Activated CD4-positive, alpha-beta T cell treated with anti-CD3 and anti-CD28 coated beads, Interleukin-2, amount 10 ng/mL, durations not matched to agents 7 days and 5 days (primary cell): ENCODE measurements at regions not wholly inside any gene's neighbourhood (a gene's known extent, or its start where the extent isn't known, plus 50 kb on each side); places are given as distances from the start of the nearest gene placed in this dataset.

Source experiments
- CTCF ChIA-PET: fragments of 350-600 bp; sonication (Branson Sonifier 250); formaldehyde crosslinking; loops from one replicate; lab custom pipeline; 2021; ENCODE audit warnings: antibody characterized with exemption; lab: Charles Lee
- POLR2A ChIA-PET: fragments of 350-600 bp; sonication (Branson Sonifier 250); formaldehyde crosslinking; loops from one replicate; lab custom pipeline; 2021; ENCODE audit warnings: antibody characterized with exemption; lab: Charles Lee
- DNase-seq: peaks from one replicate; pipeline ENCODE4 v3.0.0-alpha.2; 2020
- H3K27ac Mint-ChIP-seq: one replicate; pipeline ENCODE4 v1.8.0; 2021; ENCODE audit warnings: mild to moderate bottlenecking, moderate library complexity, mixed read lengths
- H3K27me3 Mint-ChIP-seq: one replicate; pipeline ENCODE4 v1.8.0; 2021; ENCODE audit warnings: mixed read lengths
- H3K36me3 Mint-ChIP-seq: one replicate; pipeline ENCODE4 v1.8.0; 2021; ENCODE audit warnings: low read depth, mixed read lengths
- H3K4me1 Mint-ChIP-seq: one replicate; pipeline ENCODE4 v1.8.0; 2021; ENCODE audit warnings: mixed read lengths
- H3K4me3 Mint-ChIP-seq: one replicate; pipeline ENCODE4 v1.8.0; 2021; ENCODE audit warnings: mild to moderate bottlenecking, moderate library complexity, mixed read lengths
- H3K9me3 Mint-ChIP-seq: one replicate; pipeline ENCODE4 v1.8.0; 2021; ENCODE audit warnings: mixed read lengths

GRCh38 chr7:11895337-11895736, 63.3 kb upstream of the THSD7A start:
- Mint-ChIP-seq H3K27me3 (no peaks in the 10 kb centered on the region), H3K9me3 (no peaks in the 10 kb centered on the region), H3K36me3 (no peaks in the 10 kb centered on the region), H3K4me3 (no peak overlapping the region), H3K27ac (no peak overlapping the region), H3K4me1 (no peaks in the 10 kb centered on the region)
- no peak for DNase-seq
- ChIA-PET CTCF (no interaction called here), POLR2A (no interaction called here)

- no peak for DNase-seq
- Mint-ChIP-seq H3K36me3 (no peaks in the 10 kb centered on the region), H3K27ac (no peak overlapping the region), H3K27me3 (no peaks in the 10 kb centered on the region), H3K9me3 (no peaks in the 10 kb centered on the region), H3K4me3 (no peak overlapping the region), H3K4me1 (no peaks in the 10 kb centered on the region)
- ChIA-PET CTCF (no interaction called here), POLR2A (no interaction called here)
These were observed 64.7 kb upstream of the THSD7A start for GRCh38 chr7:11896663-11897062.

GRCh38 chr7:11899247-11899646, 67.2 kb upstream of the THSD7A start:
- ChIA-PET POLR2A (no interaction called here), CTCF (no interaction called here)
- DNase-seq: no peak
- Mint-ChIP-seq H3K4me1 (no peaks in the 10 kb centered on the region), H3K9me3 (no peaks in the 10 kb centered on the region), H3K4me3 (no peak overlapping the region), H3K27me3 (no peaks in the 10 kb centered on the region), H3K27ac (no peak overlapping the region), H3K36me3 (no peaks in the 10 kb centered on the region)

- no peak overlapping the region for H3K27ac Mint-ChIP-seq
- no peaks in the 10 kb centered on the region for H3K36me3 Mint-ChIP-seq
- POLR2A ChIA-PET: no interaction called here
- H3K4me1 Mint-ChIP-seq: no peaks in the 10 kb centered on the region
- no peaks in the 10 kb centered on the region for H3K27me3 Mint-ChIP-seq
- no peak overlapping the region for H3K4me3 Mint-ChIP-seq
- H3K9me3 Mint-ChIP-seq: no peaks in the 10 kb centered on the region
- DNase-seq: no peak
- CTCF ChIA-PET: no interaction called here
These were observed 78.3 kb upstream of the THSD7A start for GRCh38 chr7:11910253-11910652.

GRCh38 chr7:11911900-11912299, 79.9 kb upstream of the THSD7A start:
- CTCF ChIA-PET: no interaction called here
- H3K9me3 Mint-ChIP-seq: no peaks in the 10 kb centered on the region
- POLR2A ChIA-PET: no interaction called here
- H3K27me3 Mint-ChIP-seq: no peaks in the 10 kb centered on the region
- H3K36me3 Mint-ChIP-seq: no peaks in the 10 kb centered on the region
- no peak overlapping the region for H3K27ac Mint-ChIP-seq
- DNase-seq: no peak
- H3K4me1 Mint-ChIP-seq: no peaks in the 10 kb centered on the region
- no peak overlapping the region for H3K4me3 Mint-ChIP-seq

GRCh38 chr7:11914645-11915044, 82.6 kb upstream of the THSD7A start:
- Mint-ChIP-seq H3K4me3 (no peak overlapping the region), H3K9me3 (no peaks in the 10 kb centered on the region), H3K27ac (no peak overlapping the region), H3K36me3 (no peaks in the 10 kb centered on the region), H3K4me1 (no peaks in the 10 kb centered on the region), H3K27me3 (no peaks in the 10 kb centered on the region)
- DNase-seq: no peak
- ChIA-PET CTCF (no interaction called here), POLR2A (no interaction called here)

GRCh38 chr7:11923376-11923930, 91.5 kb upstream of the THSD7A start:
- ChIA-PET POLR2A (no interaction called here), CTCF (no interaction called here)
- no peaks in the 10 kb centered on the region for H3K27me3 Mint-ChIP-seq
- H3K9me3 Mint-ChIP-seq: no peaks in the 10 kb centered on the region
- no peak overlapping the region for H3K27ac Mint-ChIP-seq
- H3K4me3 Mint-ChIP-seq: no peak overlapping the region
- no peaks in the 10 kb centered on the region for H3K4me1 Mint-ChIP-seq
- no peaks in the 10 kb centered on the region for H3K36me3 Mint-ChIP-seq
- no peak for DNase-seq

GRCh38 chr7:11931307-11931706, 99.3 kb upstream of the THSD7A start:
- H3K27me3 Mint-ChIP-seq: no peaks in the 10 kb centered on the region
- ChIA-PET CTCF (no interaction called here), POLR2A (no interaction called here)
- H3K27ac Mint-ChIP-seq: no peak overlapping the region
- no peaks in the 10 kb centered on the region for H3K4me1 Mint-ChIP-seq
- H3K36me3 Mint-ChIP-seq: no peaks in the 10 kb centered on the region
- DNase-seq: no peak
- no peaks in the 10 kb centered on the region for H3K9me3 Mint-ChIP-seq
- no peak overlapping the region for H3K4me3 Mint-ChIP-seq

GRCh38 chr7:11934796-11935195, 102.8 kb upstream of the THSD7A start:
- H3K36me3 Mint-ChIP-seq: no peaks in the 10 kb centered on the region
- no peak for DNase-seq
- no peaks in the 10 kb centered on the region for H3K27me3 Mint-ChIP-seq
- ChIA-PET CTCF (no interaction called here), POLR2A (no interaction called here)
- no peak overlapping the region for H3K27ac Mint-ChIP-seq
- no peak overlapping the region for H3K4me3 Mint-ChIP-seq
- no peaks in the 10 kb centered on the region for H3K9me3 Mint-ChIP-seq
- H3K4me1 Mint-ChIP-seq: no peaks in the 10 kb centered on the region

- ChIA-PET POLR2A (no interaction called here), CTCF (no interaction called here)
- H3K9me3 Mint-ChIP-seq: no peaks in the 10 kb centered on the region
- H3K36me3 Mint-ChIP-seq: no peaks in the 10 kb centered on the region
- H3K4me3 Mint-ChIP-seq: no peak overlapping the region
- no peaks in the 10 kb centered on the region for H3K27me3 Mint-ChIP-seq
- H3K4me1 Mint-ChIP-seq: no peaks in the 10 kb centered on the region
- no peak for DNase-seq
- no peak overlapping the region for H3K27ac Mint-ChIP-seq
These were observed 103.9 kb upstream of the THSD7A start for GRCh38 chr7:11935905-11936304.

- DNase-seq: no peak
- ChIA-PET POLR2A (no interaction called here), CTCF (no interaction called here)
- no peaks in the 10 kb centered on the region for H3K9me3 Mint-ChIP-seq
- H3K27ac Mint-ChIP-seq: no peak overlapping the region
- no peak overlapping the region for H3K4me3 Mint-ChIP-seq
- no peaks in the 10 kb centered on the region for H3K36me3 Mint-ChIP-seq
- no peaks in the 10 kb centered on the region for H3K27me3 Mint-ChIP-seq
- H3K4me1 Mint-ChIP-seq: no peaks in the 10 kb centered on the region
These were observed 114.8 kb upstream of the THSD7A start for GRCh38 chr7:11946794-11947193.

- no peaks in the 10 kb centered on the region for H3K9me3 Mint-ChIP-seq
- no peak overlapping the region for H3K27ac Mint-ChIP-seq
- H3K36me3 Mint-ChIP-seq: no peaks in the 10 kb centered on the region
- H3K4me3 Mint-ChIP-seq: no peak overlapping the region
- no peaks in the 10 kb centered on the region for H3K27me3 Mint-ChIP-seq
- ChIA-PET CTCF (no interaction called here), POLR2A (no interaction called here)
- H3K4me1 Mint-ChIP-seq: no peaks in the 10 kb centered on the region
- no peak for DNase-seq
These were observed 118.3 kb upstream of the THSD7A start for GRCh38 chr7:11950281-11950680.

- POLR2A ChIA-PET: no interaction called here
- CTCF ChIA-PET: no interaction called here
- DNase-seq: no peak
- H3K4me3 Mint-ChIP-seq: no peak overlapping the region
- H3K36me3 Mint-ChIP-seq: no peaks in the 10 kb centered on the region
- H3K9me3 Mint-ChIP-seq: no peaks in the 10 kb centered on the region
- no peaks in the 10 kb centered on the region for H3K4me1 Mint-ChIP-seq
- no peaks in the 10 kb centered on the region for H3K27me3 Mint-ChIP-seq
- H3K27ac Mint-ChIP-seq: no peak overlapping the region
These were observed 118.9 kb upstream of the THSD7A start for GRCh38 chr7:11950942-11951341.

- Mint-ChIP-seq H3K4me3 (no peak overlapping the region), H3K4me1 (no peaks in the 10 kb centered on the region), H3K27ac (no peak overlapping the region), H3K27me3 (no peaks in the 10 kb centered on the region), H3K9me3 (no peaks in the 10 kb centered on the region), H3K36me3 (no peaks in the 10 kb centered on the region)
- DNase-seq: no peak
- POLR2A ChIA-PET: no interaction called here
- CTCF ChIA-PET: no interaction called here
These were observed 119.9 kb upstream of the THSD7A start for GRCh38 chr7:11951909-11952308.
